ENCODE measurements at regions not wholly inside any gene's neighbourhood (a gene's known extent, or its start where the extent isn't known, plus 50 kb on each side); places are given as distances from the start of the nearest gene placed in this dataset.

DNA sequence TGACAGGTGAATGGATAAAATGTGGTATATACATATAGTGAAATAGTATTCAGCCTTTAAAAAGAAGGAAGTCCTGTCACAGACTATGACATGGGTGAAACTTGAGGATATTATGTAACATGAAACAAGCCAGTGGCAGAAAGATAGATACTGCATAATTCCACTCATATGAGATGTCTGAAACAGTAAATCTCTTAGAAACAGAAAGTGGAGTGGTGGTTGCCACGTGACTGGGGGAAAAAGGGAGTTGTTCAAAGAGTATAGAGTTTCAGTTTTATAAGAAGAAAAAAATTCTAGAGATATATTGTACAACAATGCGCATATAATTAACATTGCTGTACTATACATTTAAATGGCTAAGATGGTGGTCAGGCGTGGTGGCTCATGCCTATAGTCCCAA lies 178.2 kb upstream of the ATP5MC3 start:
- Histone ChIP-seq H3K27me3 (ENCODE audit: control insufficient read depth, insufficient read depth, low read length) (no peaks in the 10 kb centered on the region), H3K27ac (ENCODE audit: low read depth in 2 of 2, low read length in 2 of 2) (no peak overlapping the region), H3K36me3 (ENCODE audit: control insufficient read depth in 2 of 3, insufficient read depth in 3 of 3, low read length in 3 of 3) (no peaks in the 10 kb centered on the region), H3K9ac (ENCODE audit: low read length in 3 of 3) (no peak overlapping the region), H3K9me3 (ENCODE audit: control insufficient read depth in 2 of 3, insufficient read depth in 1 of 3, low read length in 3 of 3) (no peaks in the 10 kb centered on the region), H3K4me1 (ENCODE audit: control insufficient read depth in 2 of 3, insufficient read depth in 2 of 3, low read depth in 1 of 3, low read length in 3 of 3) (no peaks in the 10 kb centered on the region), H3K4me3 (ENCODE audit: low read length in 3 of 3) (no peak overlapping the region)
- TF ChIP-seq, protein P1, sequence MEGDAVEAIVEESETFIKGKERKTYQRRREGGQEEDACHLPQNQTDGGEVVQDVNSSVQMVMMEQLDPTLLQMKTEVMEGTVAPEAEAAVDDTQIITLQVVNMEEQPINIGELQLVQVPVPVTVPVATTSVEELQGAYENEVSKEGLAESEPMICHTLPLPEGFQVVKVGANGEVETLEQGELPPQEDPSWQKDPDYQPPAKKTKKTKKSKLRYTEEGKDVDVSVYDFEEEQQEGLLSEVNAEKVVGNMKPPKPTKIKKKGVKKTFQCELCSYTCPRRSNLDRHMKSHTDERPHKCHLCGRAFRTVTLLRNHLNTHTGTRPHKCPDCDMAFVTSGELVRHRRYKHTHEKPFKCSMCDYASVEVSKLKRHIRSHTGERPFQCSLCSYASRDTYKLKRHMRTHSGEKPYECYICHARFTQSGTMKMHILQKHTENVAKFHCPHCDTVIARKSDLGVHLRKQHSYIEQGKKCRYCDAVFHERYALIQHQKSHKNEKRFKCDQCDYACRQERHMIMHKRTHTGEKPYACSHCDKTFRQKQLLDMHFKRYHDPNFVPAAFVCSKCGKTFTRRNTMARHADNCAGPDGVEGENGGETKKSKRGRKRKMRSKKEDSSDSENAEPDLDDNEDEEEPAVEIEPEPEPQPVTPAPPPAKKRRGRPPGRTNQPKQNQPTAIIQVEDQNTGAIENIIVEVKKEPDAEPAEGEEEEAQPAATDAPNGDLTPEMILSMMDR (IDR thresholded peaks at IDR 0.05; ENCODE audit: borderline replicate concordance, extremely low read depth, insufficient read depth) = no peak
- intact Hi-C loops (cut with DNase I) = no loop called here
- DNase-seq (no peak), FAIRE-seq (no peak)

DNA sequence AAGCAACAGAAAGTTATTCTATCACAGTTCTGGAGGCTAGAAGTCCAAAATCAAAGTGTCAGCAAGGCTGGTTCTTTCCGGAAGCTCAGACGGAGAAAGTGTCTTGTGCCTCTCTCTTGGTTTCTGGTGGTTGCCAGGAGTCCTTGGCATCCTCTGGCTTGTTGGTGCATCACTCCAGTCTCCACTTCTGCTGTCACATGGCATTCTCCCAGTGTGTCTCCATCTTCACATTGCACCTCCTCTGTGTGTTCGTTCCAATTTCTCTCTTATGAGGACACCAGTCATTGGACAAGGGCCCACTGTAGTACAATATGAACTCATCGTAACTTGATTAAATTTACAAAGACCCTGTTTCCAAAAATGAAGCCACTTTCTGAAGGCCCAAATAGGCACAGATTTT lies 175.4 kb upstream of the ATP5MC3 start:
- Histone ChIP-seq H3K36me3 (ENCODE audit: control insufficient read depth in 2 of 3, insufficient read depth in 3 of 3, low read length in 3 of 3) (no peaks in the 10 kb centered on the region), H3K9ac (ENCODE audit: low read length in 3 of 3) (no peak overlapping the region), H3K4me3 (ENCODE audit: low read length in 3 of 3) (no peak overlapping the region), H3K4me1 (ENCODE audit: control insufficient read depth in 2 of 3, insufficient read depth in 2 of 3, low read depth in 1 of 3, low read length in 3 of 3) (no peaks in the 10 kb centered on the region), H3K27ac (ENCODE audit: low read depth in 2 of 2, low read length in 2 of 2) (no peak overlapping the region), H3K9me3 (ENCODE audit: control insufficient read depth in 2 of 3, insufficient read depth in 1 of 3, low read length in 3 of 3) (no peaks in the 10 kb centered on the region), H3K27me3 (ENCODE audit: control insufficient read depth, insufficient read depth, low read length) (no peaks in the 10 kb centered on the region)
- no peak for DNase-seq
- intact Hi-C loops (cut with DNase I) = no loop called here
- TF ChIP-seq, protein P1 (IDR thresholded peaks at IDR 0.05; ENCODE audit: borderline replicate concordance, extremely low read depth, insufficient read depth) = no peak
- no peak for FAIRE-seq

- Histone ChIP-seq H3K36me3 (ENCODE audit: control insufficient read depth in 2 of 3, insufficient read depth in 3 of 3, low read length in 3 of 3) (no peaks in the 10 kb centered on the region), H3K9me3 (ENCODE audit: control insufficient read depth in 2 of 3, insufficient read depth in 1 of 3, low read length in 3 of 3) (no peaks in the 10 kb centered on the region), H3K4me3 (ENCODE audit: low read length in 3 of 3) (no peak overlapping the region), H3K27me3 (ENCODE audit: control insufficient read depth, insufficient read depth, low read length) (no peaks in the 10 kb centered on the region), H3K4me1 (ENCODE audit: control insufficient read depth in 2 of 3, insufficient read depth in 2 of 3, low read depth in 1 of 3, low read length in 3 of 3) (no peaks in the 10 kb centered on the region), H3K27ac (ENCODE audit: low read depth in 2 of 2, low read length in 2 of 2) (no peak overlapping the region), H3K9ac (ENCODE audit: low read length in 3 of 3) (no peak overlapping the region)
- no peak for FAIRE-seq
- intact Hi-C loops (cut with DNase I) = no loop called here
- no peak for DNase-seq
- TF ChIP-seq, protein P1 (IDR thresholded peaks at IDR 0.05; ENCODE audit: borderline replicate concordance, extremely low read depth, insufficient read depth) = no peak
These were observed 173.7 kb upstream of the ATP5MC3 start for GRCh38 chr2:175355246-175355645.

GRCh38 chr2:175353275-175353674 lies 171.8 kb upstream of the ATP5MC3 start:
- Histone ChIP-seq H3K9ac (ENCODE audit: low read length in 3 of 3) (no peak overlapping the region), H3K27ac (ENCODE audit: low read depth in 2 of 2, low read length in 2 of 2) (no peak overlapping the region), H3K36me3 (ENCODE audit: control insufficient read depth in 2 of 3, insufficient read depth in 3 of 3, low read length in 3 of 3) (no peaks in the 10 kb centered on the region), H3K4me3 (ENCODE audit: low read length in 3 of 3) (no peak overlapping the region), H3K9me3 (ENCODE audit: control insufficient read depth in 2 of 3, insufficient read depth in 1 of 3, low read length in 3 of 3) (no peaks in the 10 kb centered on the region), H3K27me3 (ENCODE audit: control insufficient read depth, insufficient read depth, low read length) (no peaks in the 10 kb centered on the region), H3K4me1 (ENCODE audit: control insufficient read depth in 2 of 3, insufficient read depth in 2 of 3, low read depth in 1 of 3, low read length in 3 of 3) (no peaks in the 10 kb centered on the region)
- FAIRE-seq (no peak), DNase-seq (no peak)
- intact Hi-C loops (cut with DNase I) = no loop called here
- TF ChIP-seq, protein P1 (IDR thresholded peaks at IDR 0.05; ENCODE audit: borderline replicate concordance, extremely low read depth, insufficient read depth) = no peak

All from kidney (tissue), 13 donors.